ENCODE measurements at regions not wholly inside any gene's neighbourhood (a gene's known extent, or its start where the extent isn't known, plus 50 kb on each side); places are given as distances from the start of the nearest gene placed in this dataset.

DNA sequence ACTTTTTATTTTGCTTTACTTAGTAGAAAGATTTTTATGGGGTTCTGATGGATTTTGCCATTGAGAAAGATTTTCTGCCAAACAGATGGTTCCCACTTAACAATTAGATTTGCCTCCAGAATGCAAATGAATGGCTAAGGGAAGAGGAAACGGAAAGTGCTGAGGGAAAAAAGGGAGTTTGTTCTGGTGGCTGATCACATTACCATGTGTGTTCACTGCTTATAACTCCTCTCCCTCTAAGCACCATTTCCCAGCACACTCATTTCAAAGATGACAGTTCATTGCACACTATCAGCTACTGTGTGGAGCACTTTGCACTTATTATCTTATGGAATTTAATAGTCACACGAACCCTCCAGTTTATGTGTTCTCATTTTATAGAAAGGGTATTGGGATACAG, 68.0 kb upstream of the GRID2 start:
- Histone ChIP-seq H3K27me3 (ENCODE audit: insufficient read depth, low read length, poor library complexity) (no peaks in the 10 kb centered on the region), H3K4me1 (ENCODE audit: control insufficient read depth, low read depth, low read length) (no peaks in the 10 kb centered on the region), H3K4me2 (ENCODE audit: low read length) (no peak overlapping the region), H4K8ac (ENCODE audit: low read depth, low read length) (no peak overlapping the region), H3K9ac (ENCODE audit: low read length) (no peak overlapping the region), H3K36me3 (ENCODE audit: control insufficient read depth, insufficient read depth, low read length) (no peaks in the 10 kb centered on the region), H3K56ac (ENCODE audit: low read length) (no peak overlapping the region), H3K27ac (ENCODE audit: low read depth, low read length) (no peak overlapping the region), H2AK5ac (ENCODE audit: low read length) (no peak overlapping the region), H3K4ac (ENCODE audit: low read depth, low read length) (no peak overlapping the region), H3K79me1 (ENCODE audit: low read length) (no peaks in the 10 kb centered on the region), H3K18ac (ENCODE audit: low read length) (no peak overlapping the region), H2BK120ac (ENCODE audit: low read depth, low read length) (no peak overlapping the region), H3K4me3 (ENCODE audit: low read length) (no peak overlapping the region), H3K79me2 (ENCODE audit: control insufficient read depth, insufficient read depth, low read length) (no peaks in the 10 kb centered on the region), H3K23ac (ENCODE audit: low read length) (no peak overlapping the region), H2BK5ac (ENCODE audit: low read length) (no peak overlapping the region), H2BK15ac (replicated peaks; ENCODE audit: low read depth) (no peak overlapping the region), H4K5ac (ENCODE audit: low read length) (no peak overlapping the region)
- WGBS (ENCODE audit: extremely low coverage, insufficient coverage, low lambda C conversion rate) = no CpG with 5 or more reads among the region's 2 CpGs
- no peak for DNase-seq

- Histone ChIP-seq H3K79me1 (ENCODE audit: low read length) (no peaks in the 10 kb centered on the region), H2AK5ac (ENCODE audit: low read length) (no peak overlapping the region), H3K27ac (ENCODE audit: low read depth, low read length) (no peak overlapping the region), H2BK5ac (ENCODE audit: low read length) (no peak overlapping the region), H4K5ac (ENCODE audit: low read length) (no peak overlapping the region), H4K8ac (ENCODE audit: low read depth, low read length) (no peak overlapping the region), H3K4me1 (ENCODE audit: control insufficient read depth, low read depth, low read length) (no peaks in the 10 kb centered on the region), H3K9ac (ENCODE audit: low read length) (no peak overlapping the region), H3K4me2 (ENCODE audit: low read length) (no peak overlapping the region), H2BK15ac (replicated peaks; ENCODE audit: low read depth) (no peak overlapping the region), H3K23ac (ENCODE audit: low read length) (no peak overlapping the region), H3K79me2 (ENCODE audit: control insufficient read depth, insufficient read depth, low read length) (no peaks in the 10 kb centered on the region), H3K56ac (ENCODE audit: low read length) (no peak overlapping the region), H3K18ac (ENCODE audit: low read length) (no peak overlapping the region), H3K36me3 (ENCODE audit: control insufficient read depth, insufficient read depth, low read length) (no peaks in the 10 kb centered on the region), H3K27me3 (ENCODE audit: insufficient read depth, low read length, poor library complexity) (no peaks in the 10 kb centered on the region), H2BK120ac (ENCODE audit: low read depth, low read length) (no peak overlapping the region), H3K4me3 (ENCODE audit: low read length) (no peak overlapping the region), H3K4ac (ENCODE audit: low read depth, low read length) (no peak overlapping the region)
- WGBS (ENCODE audit: extremely low coverage, insufficient coverage, low lambda C conversion rate) = no CpG with 5 or more reads among the region's 1 CpG
- DNase-seq = no peak
These were observed 66.9 kb upstream of the GRID2 start for GRCh38 chr4:92236877-92237276.

- H3K36me3 ChIP-seq (ENCODE audit: control insufficient read depth, insufficient read depth, low read length) = no peaks in the 10 kb centered on the region
- H3K79me1 ChIP-seq (ENCODE audit: low read length) = no peaks in the 10 kb centered on the region
- DNase-seq = no peak
- H4K8ac ChIP-seq (ENCODE audit: low read depth, low read length) = no peak overlapping the region
- no peak overlapping the region for H3K27ac ChIP-seq (ENCODE audit: low read depth, low read length)
- no peak overlapping the region for H3K4me2 ChIP-seq (ENCODE audit: low read length)
- no peak overlapping the region for H2AK5ac ChIP-seq (ENCODE audit: low read length)
- H3K9ac ChIP-seq (ENCODE audit: low read length) = no peak overlapping the region
- H2BK120ac ChIP-seq (ENCODE audit: low read depth, low read length) = no peak overlapping the region
- no peak overlapping the region for H2BK5ac ChIP-seq (ENCODE audit: low read length)
- H3K27me3 ChIP-seq (ENCODE audit: insufficient read depth, low read length, poor library complexity) = no peaks in the 10 kb centered on the region
- no peaks in the 10 kb centered on the region for H3K79me2 ChIP-seq (ENCODE audit: control insufficient read depth, insufficient read depth, low read length)
- H3K4me3 ChIP-seq (ENCODE audit: low read length) = no peak overlapping the region
- no peak overlapping the region for H2BK15ac ChIP-seq (replicated peaks; ENCODE audit: low read depth)
- no peak overlapping the region for H3K18ac ChIP-seq (ENCODE audit: low read length)
- H3K56ac ChIP-seq (ENCODE audit: low read length) = no peak overlapping the region
- H3K4ac ChIP-seq (ENCODE audit: low read depth, low read length) = no peak overlapping the region
- no peak overlapping the region for H4K5ac ChIP-seq (ENCODE audit: low read length)
- no peaks in the 10 kb centered on the region for H3K4me1 ChIP-seq (ENCODE audit: control insufficient read depth, low read depth, low read length)
- no peak overlapping the region for H3K23ac ChIP-seq (ENCODE audit: low read length)
These were observed 66.2 kb upstream of the GRID2 start for GRCh38 chr4:92237559-92237958.

DNA sequence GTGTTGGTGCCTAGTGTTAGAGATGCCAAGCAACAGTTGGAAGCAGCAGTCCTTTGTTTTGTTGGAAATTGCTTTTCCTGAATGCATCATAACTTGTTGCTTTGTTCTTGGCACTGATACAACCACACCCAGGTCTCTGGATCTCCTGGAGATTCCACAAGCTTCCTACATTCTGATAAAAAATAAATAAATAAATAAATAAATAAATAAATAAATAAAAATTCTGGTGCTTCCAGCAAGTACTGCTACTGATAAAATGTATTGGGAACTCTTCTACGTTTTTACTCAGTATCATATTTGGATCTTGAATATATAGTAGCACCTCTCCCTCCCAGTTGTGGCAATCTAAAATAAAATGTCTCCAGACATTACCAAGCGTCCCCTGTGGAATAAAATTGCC, 62.7 kb upstream of the GRID2 start:
- WGBS (ENCODE audit: extremely low coverage, insufficient coverage, low lambda C conversion rate) = no CpG with 5 or more reads among the region's 2 CpGs
- no peak overlapping the region for H2BK15ac ChIP-seq (replicated peaks; ENCODE audit: low read depth)
- no peaks in the 10 kb centered on the region for H3K27me3 ChIP-seq (ENCODE audit: insufficient read depth, low read length, poor library complexity)
- H3K9ac ChIP-seq (ENCODE audit: low read length) = no peak overlapping the region
- H4K5ac ChIP-seq (ENCODE audit: low read length) = no peak overlapping the region
- no peaks in the 10 kb centered on the region for H3K79me1 ChIP-seq (ENCODE audit: low read length)
- no peak overlapping the region for H3K4me3 ChIP-seq (ENCODE audit: low read length)
- H3K4me1 ChIP-seq (ENCODE audit: control insufficient read depth, low read depth, low read length) = no peaks in the 10 kb centered on the region
- H2BK120ac ChIP-seq (ENCODE audit: low read depth, low read length) = no peak overlapping the region
- no peak overlapping the region for H2BK5ac ChIP-seq (ENCODE audit: low read length)
- no peak overlapping the region for H3K4ac ChIP-seq (ENCODE audit: low read depth, low read length)
- no peak overlapping the region for H3K18ac ChIP-seq (ENCODE audit: low read length)
- no peak overlapping the region for H3K27ac ChIP-seq (ENCODE audit: low read depth, low read length)
- H3K4me2 ChIP-seq (ENCODE audit: low read length) = no peak overlapping the region
- H4K8ac ChIP-seq (ENCODE audit: low read depth, low read length) = no peak overlapping the region
- DNase-seq = no peak
- H3K36me3 ChIP-seq (ENCODE audit: control insufficient read depth, insufficient read depth, low read length) = no peaks in the 10 kb centered on the region
- no peak overlapping the region for H2AK5ac ChIP-seq (ENCODE audit: low read length)
- H3K79me2 ChIP-seq (ENCODE audit: control insufficient read depth, insufficient read depth, low read length) = no peaks in the 10 kb centered on the region
- H3K56ac ChIP-seq (ENCODE audit: low read length) = no peak overlapping the region
- H3K23ac ChIP-seq (ENCODE audit: low read length) = no peak overlapping the region

DNA sequence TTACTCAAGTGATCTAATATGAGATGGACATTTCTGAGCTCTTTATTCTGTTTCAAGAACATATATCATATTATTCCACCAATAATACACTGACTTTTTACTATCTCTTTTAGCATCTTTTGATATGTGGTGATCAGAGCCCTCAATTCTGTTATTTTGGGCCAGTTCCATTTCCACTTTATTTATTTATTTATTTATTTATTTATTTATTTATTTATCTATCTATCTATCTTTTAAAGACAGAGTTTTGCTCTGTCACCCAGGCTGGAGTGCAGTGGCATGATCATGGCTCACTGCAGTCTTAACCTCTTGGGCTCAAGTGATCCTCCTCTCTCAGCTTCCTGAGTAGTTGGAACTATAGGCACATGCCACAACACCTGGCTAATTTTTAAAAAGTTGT, 57.4 kb upstream of the GRID2 start:
- Histone ChIP-seq H2BK120ac (ENCODE audit: low read depth, low read length) (no peak overlapping the region), H2BK5ac (ENCODE audit: low read length) (no peak overlapping the region), H3K4me2 (ENCODE audit: low read length) (no peak overlapping the region), H4K8ac (ENCODE audit: low read depth, low read length) (no peak overlapping the region), H3K4me3 (ENCODE audit: low read length) (no peak overlapping the region), H2AK5ac (ENCODE audit: low read length) (no peak overlapping the region), H2BK15ac (replicated peaks; ENCODE audit: low read depth) (no peak overlapping the region), H3K79me2 (ENCODE audit: control insufficient read depth, insufficient read depth, low read length) (no peaks in the 10 kb centered on the region), H3K27ac (ENCODE audit: low read depth, low read length) (no peak overlapping the region), H3K27me3 (ENCODE audit: insufficient read depth, low read length, poor library complexity) (no peaks in the 10 kb centered on the region), H3K4ac (ENCODE audit: low read depth, low read length) (no peak overlapping the region), H3K23ac (ENCODE audit: low read length) (no peak overlapping the region), H3K79me1 (ENCODE audit: low read length) (no peaks in the 10 kb centered on the region), H4K5ac (ENCODE audit: low read length) (no peak overlapping the region), H3K36me3 (ENCODE audit: control insufficient read depth, insufficient read depth, low read length) (no peaks in the 10 kb centered on the region), H3K56ac (ENCODE audit: low read length) (no peak overlapping the region), H3K4me1 (ENCODE audit: control insufficient read depth, low read depth, low read length) (no peaks in the 10 kb centered on the region), H3K18ac (ENCODE audit: low read length) (no peak overlapping the region), H3K9ac (ENCODE audit: low read length) (no peak overlapping the region)
- no peak for DNase-seq

DNA sequence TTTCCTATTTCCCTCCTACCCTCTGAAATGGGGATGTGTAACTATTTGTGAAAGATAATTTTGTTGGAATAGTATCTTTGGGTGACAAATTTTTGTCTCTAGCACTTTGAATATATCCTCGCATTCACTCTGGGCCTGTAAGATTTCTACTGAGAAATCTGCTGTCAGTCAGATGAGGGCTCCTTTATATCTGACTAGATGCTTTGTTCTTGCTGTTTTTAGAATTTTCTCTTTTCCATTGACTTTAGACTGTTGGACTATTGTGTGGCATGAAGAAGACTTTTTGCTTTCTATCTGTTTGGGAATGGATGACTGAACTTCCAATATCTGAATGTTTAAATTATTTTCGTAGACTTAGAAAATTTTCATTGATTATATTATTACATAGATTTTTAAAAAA, 54.2 kb upstream of the GRID2 start:
- no peak overlapping the region for H3K4me2 ChIP-seq (ENCODE audit: low read length)
- no peaks in the 10 kb centered on the region for H3K36me3 ChIP-seq (ENCODE audit: control insufficient read depth, insufficient read depth, low read length)
- no peak overlapping the region for H2AK5ac ChIP-seq (ENCODE audit: low read length)
- H4K8ac ChIP-seq (ENCODE audit: low read depth, low read length) = no peak overlapping the region
- H3K23ac ChIP-seq (ENCODE audit: low read length) = no peak overlapping the region
- no CpG with 5 or more reads among the region's 2 CpGs for WGBS (ENCODE audit: extremely low coverage, insufficient coverage, low lambda C conversion rate)
- no peak overlapping the region for H3K27ac ChIP-seq (ENCODE audit: low read depth, low read length)
- no peak overlapping the region for H2BK15ac ChIP-seq (replicated peaks; ENCODE audit: low read depth)
- H3K56ac ChIP-seq (ENCODE audit: low read length) = no peak overlapping the region
- no peaks in the 10 kb centered on the region for H3K79me1 ChIP-seq (ENCODE audit: low read length)
- no peak overlapping the region for H2BK5ac ChIP-seq (ENCODE audit: low read length)
- H3K4me3 ChIP-seq (ENCODE audit: low read length) = no peak overlapping the region
- no peak overlapping the region for H3K18ac ChIP-seq (ENCODE audit: low read length)
- no peak overlapping the region for H4K5ac ChIP-seq (ENCODE audit: low read length)
- no peaks in the 10 kb centered on the region for H3K4me1 ChIP-seq (ENCODE audit: control insufficient read depth, low read depth, low read length)
- no peak overlapping the region for H2BK120ac ChIP-seq (ENCODE audit: low read depth, low read length)
- no peak for DNase-seq
- no peak overlapping the region for H3K4ac ChIP-seq (ENCODE audit: low read depth, low read length)
- H3K27me3 ChIP-seq (ENCODE audit: insufficient read depth, low read length, poor library complexity) = no peaks in the 10 kb centered on the region
- H3K79me2 ChIP-seq (ENCODE audit: control insufficient read depth, insufficient read depth, low read length) = no peaks in the 10 kb centered on the region
- H3K9ac ChIP-seq (ENCODE audit: low read length) = no peak overlapping the region

All from mesendoderm (in vitro differentiated cells).